Endodermal cell (in vitro differentiated cells): ENCODE measurements at regions not wholly inside any gene's neighbourhood (a gene's known extent, or its start where the extent isn't known, plus 50 kb on each side); places are given as distances from the start of the nearest gene placed in this dataset.

Source experiments
- DNase-seq: peaks from one replicate; pipeline ENCODE4 v3.0.0-alpha.2; 2017
- H3K27ac ChIP-seq: 2 replicates; pipeline ENCODE4 v1.5.1; 2013; ENCODE audit warnings: mild to moderate bottlenecking, low read depth, low read length, moderate library complexity
- H3K27me3 ChIP-seq: 2 replicates; pipeline ENCODE4 v1.6.1; 2013; ENCODE audit warnings: mild to moderate bottlenecking, low read length, moderate library complexity; ENCODE audit not compliant: insufficient read depth, control insufficient read depth, poor library complexity, severe bottlenecking
- H3K36me3 ChIP-seq: 2 replicates; pipeline ENCODE4 v1.7.0; 2013; ENCODE audit warnings: mild to moderate bottlenecking, low read length, moderate library complexity; ENCODE audit not compliant: control insufficient read depth, insufficient read depth
- H3K4me1 ChIP-seq: one replicate; pipeline ENCODE4 v1.7.0; 2013; ENCODE audit warnings: low read length; ENCODE audit not compliant: control insufficient read depth, insufficient read depth
- H3K4me3 ChIP-seq: 2 replicates; pipeline ENCODE4 v1.5.1; 2013; ENCODE audit warnings: mild to moderate bottlenecking, low read length, moderate library complexity
- H3K9ac ChIP-seq: 2 replicates; pipeline ENCODE4 v1.6.1; 2013; ENCODE audit warnings: mild to moderate bottlenecking, low read length, moderate library complexity; ENCODE audit not compliant: poor library complexity, severe bottlenecking; ENCODE audit errors: extremely low read depth
- H3K9me3 ChIP-seq: 2 replicates; pipeline ENCODE4 v1.6.1; 2013; ENCODE audit warnings: mild to moderate bottlenecking, low read length, moderate library complexity; ENCODE audit not compliant: control insufficient read depth
- H3K27ac Mint-ChIP-seq: 2 replicates; pipeline ENCODE4 v1.8.0; 2020; ENCODE audit warnings: mixed read lengths
- H3K27me3 Mint-ChIP-seq: 2 replicates; pipeline ENCODE4 v1.8.0; 2021; ENCODE audit warnings: mild to moderate bottlenecking, mixed read lengths; ENCODE audit not compliant: insufficient read depth
- H3K36me3 Mint-ChIP-seq: 2 replicates; pipeline ENCODE4 v1.8.0; 2020; ENCODE audit warnings: low read depth, mixed read lengths
- H3K4me1 Mint-ChIP-seq: 2 replicates; pipeline ENCODE4 v1.8.0; 2020; ENCODE audit warnings: mixed read lengths
- H3K4me3 Mint-ChIP-seq: 2 replicates; pipeline ENCODE4 v1.8.0; 2020; ENCODE audit warnings: mild to moderate bottlenecking, moderate library complexity, mixed read lengths
- H3K9me3 Mint-ChIP-seq: 2 replicates; pipeline ENCODE4 v1.8.0; 2020; ENCODE audit warnings: mild to moderate bottlenecking, mixed read lengths
- CTCF ChIP-seq: fragments of 200-600 bp; sonication (generic); conservative IDR thresholded peaks from 2 replicates; pipeline ENCODE4 v1.5.0; 2021; ENCODE audit warnings: antibody characterized with exemption, mild to moderate bottlenecking
- WGBS, 2 experiments: methylation state at CpG; one replicate each; pipeline versions ENCODE4 v1.1.5 to v1.1.7; 2013; ENCODE audit warnings: missing lambda C conversion rate in 2 of 2, mixed read lengths in 1 of 2; ENCODE audit not compliant: insufficient coverage in 1 of 2, insufficient read length in 1 of 2; 5-methylcytosine and 5-hydroxymethylcytosine counted together

GRCh38 chrY:17223502-17223901 lies 656.5 kb downstream of the CDY2B start:
- Histone ChIP-seq H3K27ac (no peak overlapping the region), H3K9ac (no peak overlapping the region), H3K4me1 (no peaks in the 10 kb centered on the region), H3K27me3 (no peaks in the 10 kb centered on the region), H3K4me3 (no peak overlapping the region), H3K36me3 (no peaks in the 10 kb centered on the region), H3K9me3 (no peaks in the 10 kb centered on the region)
- DNase-seq: no peak
- no peak for TF ChIP-seq CTCF
- no peak overlapping the region for H3K27ac Mint-ChIP-seq
- H3K36me3 Mint-ChIP-seq: no peaks in the 10 kb centered on the region
- WGBS, 2 experiments: 100% methylated on average over 1 of the region's 1 CpG; no CpG with 5 or more reads in 1 of the 2 experiments
- no peaks in the 10 kb centered on the region for H3K9me3 Mint-ChIP-seq
- H3K4me3 Mint-ChIP-seq: no peak overlapping the region
- no peaks in the 10 kb centered on the region for H3K27me3 Mint-ChIP-seq
- no peaks in the 10 kb centered on the region for H3K4me1 Mint-ChIP-seq

GRCh38 chrY:17202395-17202794 lies 677.6 kb downstream of the CDY2B start:
- no peaks in the 10 kb centered on the region for H3K9me3 Mint-ChIP-seq
- no peak for TF ChIP-seq CTCF
- WGBS, 2 experiments: 90% methylated on average over 2 of the region's 3 CpGs; no CpG with 5 or more reads in 1 of the 2 experiments
- no peaks in the 10 kb centered on the region for H3K36me3 Mint-ChIP-seq
- H3K27ac ChIP-seq: no peak overlapping the region
- H3K27me3 ChIP-seq: no peaks in the 10 kb centered on the region
- H3K4me1 ChIP-seq: no peaks in the 10 kb centered on the region
- no peaks in the 10 kb centered on the region for H3K4me1 Mint-ChIP-seq
- H3K4me3 Mint-ChIP-seq: no peak overlapping the region
- no peaks in the 10 kb centered on the region for H3K9me3 ChIP-seq
- no peaks in the 10 kb centered on the region for H3K36me3 ChIP-seq
- H3K27me3 Mint-ChIP-seq: no peaks in the 10 kb centered on the region
- DNase-seq: no peak
- H3K9ac ChIP-seq: no peak overlapping the region
- H3K27ac Mint-ChIP-seq: no peak overlapping the region
- H3K4me3 ChIP-seq: no peak overlapping the region

- no peak overlapping the region for H3K4me3 ChIP-seq
- no peak for DNase-seq
These were observed 695.7 kb downstream of the CDY2B start for GRCh38 chrY:17184299-17184698.

More at GRCh38 chrY:17184299-17184698, 695.7 kb downstream of the CDY2B start:
- Histone ChIP-seq H3K9ac (no peak overlapping the region), H3K9me3 (no peaks in the 10 kb centered on the region), H3K4me1 (no peaks in the 10 kb centered on the region), H3K27me3 (no peaks in the 10 kb centered on the region), H3K36me3 (no peaks in the 10 kb centered on the region), H3K27ac (no peak overlapping the region)
- H3K27me3 Mint-ChIP-seq: no peaks in the 10 kb centered on the region
- no peaks in the 10 kb centered on the region for H3K9me3 Mint-ChIP-seq
- no peaks in the 10 kb centered on the region for H3K4me1 Mint-ChIP-seq
- no peak overlapping the region for H3K4me3 Mint-ChIP-seq
- no peak for TF ChIP-seq CTCF
- H3K36me3 Mint-ChIP-seq: no peaks in the 10 kb centered on the region
- no peak overlapping the region for H3K27ac Mint-ChIP-seq
